H1 (cell line): ENCODE measurements at regions not wholly inside any gene's neighbourhood (a gene's known extent, or its start where the extent isn't known, plus 50 kb on each side); places are given as distances from the start of the nearest gene placed in this dataset.
"Not testable (repeated sequence)": the region's sequence is repeated elsewhere in the genome, so short reads cannot be mapped to it uniquely, and the experiment has no call there.

Source experiments
- CTCF ChIA-PET: fragments of 300-600 bp; sonication (Branson Sonifier 250); formaldehyde crosslinking; loops from one replicate; lab custom pipeline; 2021; ENCODE audit not compliant: partially characterized antibody; lab: Charles Lee
- POLR2A ChIA-PET: fragments of 300-600 bp; sonication (Branson Sonifier 250); formaldehyde crosslinking; loops from one replicate; lab custom pipeline; 2021; ENCODE audit warnings: inconsistent platforms; ENCODE audit not compliant: partially characterized antibody; lab: Charles Lee
- DNase-seq, 2 experiments: peaks; one replicate each; pipeline versions ENCODE4 v3.0.0 to v3.0.0-alpha.2; 2010 to 2022; ENCODE audit warnings: low spot score in 2 of 2, low read depth in 1 of 2, mixed read lengths in 1 of 2
- FAIRE-seq: peaks from 2 replicates; lab custom pipeline; 2011; peaks lifted over from hg19 to GRCh38; lab: Jason Lieb, UNC
- H2AFZ ChIP-seq: 2 replicates; pipeline ENCODE4 v1.8.1; 2012; ENCODE audit warnings: low read length, inconsistent platforms
- H2AK5ac ChIP-seq: 2 replicates; pipeline ENCODE4 v1.6.1; 2013; ENCODE audit warnings: low read depth, low read length
- H2BK120ac ChIP-seq: replicated peaks from 2 replicates; pipeline ENCODE3; 2013; ENCODE audit warnings: low read depth, low read length, inconsistent platforms
- H2BK12ac ChIP-seq: 2 replicates; pipeline ENCODE4 v1.6.1; 2013; ENCODE audit warnings: low read depth, low read length
- H2BK15ac ChIP-seq: 2 replicates; pipeline ENCODE4 v1.6.1; 2013; ENCODE audit warnings: low read length
- H2BK20ac ChIP-seq: 2 replicates; pipeline ENCODE4 v1.6.1; 2013; ENCODE audit warnings: low read length
- H2BK5ac ChIP-seq: 2 replicates; pipeline ENCODE4 v1.6.1; 2013; ENCODE audit warnings: low read depth, low read length
- H3K14ac ChIP-seq: 2 replicates; pipeline ENCODE4 v1.6.1; 2013; ENCODE audit warnings: inconsistent platforms; ENCODE audit not compliant: insufficient read length
- H3K18ac ChIP-seq: 2 replicates; pipeline ENCODE4 v1.6.1; 2013; ENCODE audit warnings: low read length; ENCODE audit errors: extremely low read depth
- H3K23ac ChIP-seq: 2 replicates; pipeline ENCODE4 v1.6.1; 2013; ENCODE audit warnings: inconsistent platforms; ENCODE audit not compliant: insufficient read length
- H3K23me2 ChIP-seq: 2 replicates; pipeline ENCODE4 v1.6.1; 2013; ENCODE audit warnings: low read depth, low read length
- H3K27ac ChIP-seq: 2 replicates; pipeline ENCODE4 v1.6.1; 2011; ENCODE audit warnings: low read depth, low read length, inconsistent platforms
- H3K27me3 ChIP-seq, 4 experiments: replicated peaks in 1 of 4; 1 replicate in 1 of 4; 2 replicates in 3 of 4; pipeline versions ENCODE4 v1.6.1 to v1.8.1; 2011 to 2013; ENCODE audit warnings: low read length in 3 of 4, mild to moderate bottlenecking in 3 of 4, inconsistent platforms in 2 of 4, mixed read lengths in 2 of 4, moderate library complexity in 1 of 4; ENCODE audit not compliant: control insufficient read depth in 3 of 4, insufficient read depth in 3 of 4; ENCODE audit errors: extremely low read depth in 1 of 4
- H3K36me3 ChIP-seq, 4 experiments: 2 replicates each; pipeline versions ENCODE4 v1.6.1 to v1.8.1; 2011 to 2013; ENCODE audit warnings: mild to moderate bottlenecking in 4 of 4, low read length in 3 of 4, moderate library complexity in 2 of 4, control low read depth in 1 of 4, inconsistent platforms in 1 of 4; ENCODE audit not compliant: insufficient read depth in 4 of 4, control insufficient read depth in 2 of 4
- H3K4ac ChIP-seq: replicated peaks from 2 replicates; pipeline ENCODE3; 2013; ENCODE audit warnings: low read length, low read depth, mixed read lengths, inconsistent platforms; ENCODE audit not compliant: insufficient read length
- H3K4me1 ChIP-seq, 4 experiments: replicated peaks in 1 of 4; 1 replicate in 1 of 4; 2 replicates in 3 of 4; pipeline versions ENCODE4 v1.6.1 to v1.8.1; 2011 to 2013; ENCODE audit warnings: low read length in 3 of 4, inconsistent platforms in 2 of 4, mixed read lengths in 1 of 4; ENCODE audit not compliant: insufficient read depth in 4 of 4, control insufficient read depth in 3 of 4
- H3K4me2 ChIP-seq, 2 experiments: 2 replicates each; pipeline versions ENCODE4 v1.6.1 to v1.8.1; 2011 to 2013; ENCODE audit warnings: low read depth in 2 of 2, low read length in 2 of 2, control low read depth in 1 of 2, inconsistent platforms in 1 of 2, mild to moderate bottlenecking in 1 of 2; ENCODE audit not compliant: insufficient read depth in 1 of 2
- H3K4me3 ChIP-seq, 4 experiments: fragments of 200-600, 300-600 bp in 1 of 4; sonication (generic), shearing (Covaris generic), sonication (Bioruptor Twin) in 1 of 4; 2 replicates each; pipeline versions ENCODE4 v1.5.1 to v1.8.1; 2011 to 2016; ENCODE audit warnings: low read length in 4 of 4, low read depth in 3 of 4, control low read depth in 2 of 4, inconsistent platforms in 2 of 4, mild to moderate bottlenecking in 2 of 4, mixed read lengths in 1 of 4, moderate library complexity in 1 of 4; ENCODE audit not compliant: insufficient read depth in 2 of 4; ENCODE audit errors: extremely low read depth in 1 of 4
- H3K56ac ChIP-seq: replicated peaks from 2 replicates; pipeline ENCODE3; 2013; ENCODE audit warnings: low read depth, mild to moderate bottlenecking, mixed read lengths, low read length, inconsistent platforms; ENCODE audit not compliant: insufficient read length
- H3K79me1 ChIP-seq: 2 replicates; pipeline ENCODE4 v1.6.1; 2013; ENCODE audit warnings: low read depth, low read length, control low read depth
- H3K79me2 ChIP-seq, 2 experiments: 2 replicates each; pipeline versions ENCODE4 v1.6.1 to v1.8.1; 2012 to 2013; ENCODE audit warnings: low read length in 2 of 2, mild to moderate bottlenecking in 2 of 2, inconsistent platforms in 1 of 2; ENCODE audit not compliant: insufficient read depth in 2 of 2, control insufficient read depth in 1 of 2
- H3K9ac ChIP-seq, 4 experiments: replicated peaks in 1 of 4; 1 replicate in 1 of 4; 2 replicates in 3 of 4; pipeline versions ENCODE4 v1.6.1 to v1.8.1; 2011 to 2013; ENCODE audit warnings: low read depth in 3 of 4, low read length in 3 of 4, control low read depth in 2 of 4, mild to moderate bottlenecking in 2 of 4, moderate library complexity in 2 of 4, inconsistent platforms in 1 of 4; ENCODE audit errors: extremely low read depth in 1 of 4
- H3K9me3 ChIP-seq, 2 experiments: 2 replicates each; pipeline versions ENCODE4 v1.6.1 to v1.8.1; 2012 to 2013; ENCODE audit warnings: mild to moderate bottlenecking in 2 of 2, moderate library complexity in 2 of 2, control low read depth in 1 of 2, inconsistent platforms in 1 of 2, low read depth in 1 of 2, low read length in 1 of 2, mixed read lengths in 1 of 2; ENCODE audit not compliant: insufficient read depth in 2 of 2
- H4K20me1 ChIP-seq, 2 experiments: replicated peaks in 1 of 2; 2 replicates each; pipeline versions ENCODE3 to v1.8.1; 2011 to 2013; ENCODE audit warnings: inconsistent platforms in 2 of 2, low read length in 2 of 2, mild to moderate bottlenecking in 1 of 2; ENCODE audit not compliant: insufficient read depth in 2 of 2, control insufficient read depth in 1 of 2
- H4K5ac ChIP-seq: 2 replicates; pipeline ENCODE4 v1.6.1; 2013; ENCODE audit warnings: low read length, low read depth, mixed read lengths, inconsistent platforms; ENCODE audit not compliant: insufficient read length
- H4K8ac ChIP-seq: 2 replicates; pipeline ENCODE4 v1.8.0; 2013; ENCODE audit warnings: mild to moderate bottlenecking, moderate library complexity, low read length, inconsistent platforms; ENCODE audit not compliant: insufficient read depth; ENCODE audit errors: extremely low read depth
- H4K91ac ChIP-seq: replicated peaks from 2 replicates; pipeline ENCODE3; 2013; ENCODE audit warnings: low read length, mixed read lengths, inconsistent platforms; ENCODE audit not compliant: insufficient read length
- WGBS, 2 experiments: shearing (Covaris generic) in 1 of 2; methylation state at CpG; one replicate each; pipeline versions ENCODE4 v1.1.6 to v1.1.7; 2013 to 2015; ENCODE audit warnings: low lambda C conversion rate in 2 of 2, mixed read lengths in 2 of 2, inconsistent platforms in 1 of 2, low coverage in 1 of 2, missing lambda C conversion rate in 1 of 2; ENCODE audit not compliant: insufficient replicate concordance in 2 of 2, insufficient coverage in 1 of 2, insufficient read length in 1 of 2; ENCODE audit errors: extremely low coverage in 1 of 2, missing lambda C conversion rate in 1 of 2; 5-methylcytosine and 5-hydroxymethylcytosine counted together

DNA sequence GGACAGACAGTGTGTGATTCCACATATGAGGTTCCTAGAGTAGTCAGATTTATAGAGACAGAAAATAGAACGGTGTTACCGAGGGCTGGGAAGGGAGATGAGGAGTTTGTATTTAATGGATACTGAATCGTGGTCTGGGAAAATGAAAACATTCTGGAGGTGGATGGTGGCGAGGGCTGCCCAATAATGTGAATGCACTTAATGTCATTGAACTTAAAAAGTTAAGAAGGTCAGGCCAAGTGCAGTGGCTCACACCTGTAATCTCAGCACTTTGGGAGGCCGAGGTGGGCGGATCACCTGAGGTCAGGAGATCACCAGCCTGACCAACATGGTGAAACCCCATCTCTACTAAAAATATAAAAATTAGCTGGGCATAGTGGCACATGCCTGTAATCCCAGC lies 246.2 kb downstream of the PARN start:
- H4K91ac ChIP-seq, H3K4me3 ChIP-seq, H3K27me3 ChIP-seq, H2BK12ac ChIP-seq, H3K4me1 ChIP-seq, H3K9me3 ChIP-seq, H2BK20ac ChIP-seq, H4K8ac ChIP-seq, H3K18ac ChIP-seq, H3K79me1 ChIP-seq, H3K4ac ChIP-seq, H2AK5ac ChIP-seq, H3K23ac ChIP-seq, POLR2A ChIA-PET, H3K27ac ChIP-seq, DNase-seq, H2BK15ac ChIP-seq, H3K56ac ChIP-seq, H3K9ac ChIP-seq, FAIRE-seq, H2AFZ ChIP-seq, H3K79me2 ChIP-seq, H4K20me1 ChIP-seq, H2BK120ac ChIP-seq, H3K36me3 ChIP-seq, H2BK5ac ChIP-seq, H3K23me2 ChIP-seq, H3K14ac ChIP-seq, H3K4me2 ChIP-seq, H4K5ac ChIP-seq: not testable (repeated sequence)
- CTCF ChIA-PET = interaction anchor here (1.3 kb wide), 1 partner anchor 9 kb away, joined by 4 read pairs; no protein-coding TSS in a partner anchor
- 90% methylated on average over 6 of the region's 6 CpGs; no CpG with 5 or more reads in 1 of the 2 experiments for WGBS, 2 experiments
